ENCODE measurements at regions not wholly inside any gene's neighbourhood (a gene's known extent, or its start where the extent isn't known, plus 50 kb on each side); places are given as distances from the start of the nearest gene placed in this dataset.

DNA sequence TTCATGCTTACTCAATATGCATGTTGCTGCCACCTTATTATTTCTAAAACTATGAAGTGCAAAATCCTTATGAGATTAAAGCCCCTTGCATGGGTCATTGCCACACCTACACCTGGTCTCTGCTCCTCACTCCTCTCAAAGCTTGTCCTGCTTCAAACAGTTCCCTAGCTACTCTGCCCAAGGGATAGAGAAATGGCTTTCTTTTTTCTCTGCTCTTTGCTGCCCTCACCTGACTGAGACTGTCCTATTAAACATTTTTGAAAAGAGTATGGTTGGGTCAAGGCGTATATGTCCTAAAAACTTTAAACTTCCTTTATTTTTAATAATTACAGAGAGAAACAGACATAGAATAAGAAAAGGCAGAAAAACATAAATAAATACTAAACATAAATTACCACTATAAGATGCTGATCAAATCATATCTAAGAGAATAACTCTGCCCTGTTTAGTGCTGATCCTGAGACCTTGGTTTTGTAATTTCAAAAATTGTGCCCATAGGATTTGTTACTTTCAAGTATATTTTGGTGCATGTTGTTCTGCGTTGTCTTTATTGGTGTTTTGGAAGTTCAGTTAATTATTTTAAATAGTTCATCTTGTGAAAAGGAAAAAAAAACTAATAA, 704.9 kb upstream of the PABPC4L start:
- DNase-seq (ENCODE audit: extremely low spot score), result no peak
- TF ChIP-seq, protein P1, sequence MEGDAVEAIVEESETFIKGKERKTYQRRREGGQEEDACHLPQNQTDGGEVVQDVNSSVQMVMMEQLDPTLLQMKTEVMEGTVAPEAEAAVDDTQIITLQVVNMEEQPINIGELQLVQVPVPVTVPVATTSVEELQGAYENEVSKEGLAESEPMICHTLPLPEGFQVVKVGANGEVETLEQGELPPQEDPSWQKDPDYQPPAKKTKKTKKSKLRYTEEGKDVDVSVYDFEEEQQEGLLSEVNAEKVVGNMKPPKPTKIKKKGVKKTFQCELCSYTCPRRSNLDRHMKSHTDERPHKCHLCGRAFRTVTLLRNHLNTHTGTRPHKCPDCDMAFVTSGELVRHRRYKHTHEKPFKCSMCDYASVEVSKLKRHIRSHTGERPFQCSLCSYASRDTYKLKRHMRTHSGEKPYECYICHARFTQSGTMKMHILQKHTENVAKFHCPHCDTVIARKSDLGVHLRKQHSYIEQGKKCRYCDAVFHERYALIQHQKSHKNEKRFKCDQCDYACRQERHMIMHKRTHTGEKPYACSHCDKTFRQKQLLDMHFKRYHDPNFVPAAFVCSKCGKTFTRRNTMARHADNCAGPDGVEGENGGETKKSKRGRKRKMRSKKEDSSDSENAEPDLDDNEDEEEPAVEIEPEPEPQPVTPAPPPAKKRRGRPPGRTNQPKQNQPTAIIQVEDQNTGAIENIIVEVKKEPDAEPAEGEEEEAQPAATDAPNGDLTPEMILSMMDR (IDR thresholded peaks at IDR 0.05; ENCODE audit: control extremely low read depth, extremely low read depth, low read depth, missing control alignments), result peak; percentile 23
- POLR2A ChIA-PET, result no interaction called here
- CTCF ChIA-PET, result no interaction called here

DNA sequence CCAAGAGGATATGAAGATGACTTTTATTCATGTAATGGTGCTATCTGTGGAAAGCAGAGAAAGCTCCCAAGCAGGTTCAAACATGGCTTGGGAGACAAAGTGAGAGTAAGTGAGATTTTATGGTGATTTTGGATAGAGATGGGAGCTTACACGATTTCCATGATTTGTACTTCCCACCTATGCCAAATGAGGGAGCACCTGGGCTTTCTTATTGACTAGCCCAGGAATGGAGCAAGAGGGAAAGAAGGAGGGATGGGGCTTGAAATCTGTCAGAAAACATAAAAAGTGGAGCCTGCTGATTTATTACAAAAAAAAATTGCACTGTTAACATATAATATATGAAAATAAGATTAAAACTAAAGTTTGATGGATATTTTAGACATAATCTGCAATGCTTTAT, 703.5 kb upstream of the PABPC4L start:
- CTCF ChIA-PET, result no interaction called here
- POLR2A ChIA-PET, result no interaction called here
- TF ChIP-seq, protein P1 (IDR thresholded peaks at IDR 0.05; ENCODE audit: control extremely low read depth, extremely low read depth, low read depth, missing control alignments), result no peak
- DNase-seq (ENCODE audit: extremely low spot score), result no peak

DNA sequence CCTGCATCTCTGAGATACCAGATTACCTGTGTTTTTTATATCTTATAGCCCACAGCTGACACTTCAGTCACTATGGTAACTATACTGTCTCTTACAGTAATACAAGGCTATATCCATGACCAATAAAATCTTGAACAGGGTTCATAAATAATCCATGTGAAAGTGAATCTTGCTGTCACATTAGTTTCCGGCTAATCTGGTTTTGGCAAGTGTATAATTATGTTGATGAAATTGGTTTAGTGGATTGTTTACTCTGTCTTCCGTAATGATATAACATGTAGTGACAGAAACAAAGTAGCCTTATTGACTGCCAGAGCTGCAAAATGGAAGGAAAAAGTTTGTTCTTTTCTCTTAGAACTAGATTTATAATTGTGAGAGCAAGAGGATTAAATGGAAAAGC, 686.6 kb upstream of the PABPC4L start:
- POLR2A ChIA-PET, result no interaction called here
- TF ChIP-seq, protein P1 (IDR thresholded peaks at IDR 0.05; ENCODE audit: control extremely low read depth, extremely low read depth, low read depth, missing control alignments), result no peak
- no peak for DNase-seq (ENCODE audit: extremely low spot score)

DNA sequence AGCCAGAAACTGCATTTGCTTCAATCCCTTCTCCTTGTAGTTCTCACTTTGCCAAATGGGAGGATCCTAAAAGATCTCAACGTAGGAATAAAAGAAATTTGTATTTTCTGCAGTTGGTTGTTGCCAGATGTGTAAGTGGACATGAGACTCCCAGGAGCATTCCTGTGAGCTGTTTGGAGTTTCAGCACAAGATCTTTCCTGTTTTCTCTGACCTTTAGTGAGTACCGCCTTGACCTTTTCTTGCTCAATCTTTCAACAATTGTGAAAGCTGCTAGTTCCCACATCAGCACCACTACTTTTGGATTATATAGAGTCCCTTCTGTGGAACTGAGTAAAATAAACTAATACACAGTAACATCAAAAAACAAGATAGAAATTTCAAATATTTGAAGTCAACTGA, 683.8 kb upstream of the PABPC4L start:
- ChIA-PET POLR2A (no interaction called here), CTCF (no interaction called here)
- DNase-seq (ENCODE audit: extremely low spot score), result no peak
- TF ChIP-seq, protein P1 (IDR thresholded peaks at IDR 0.05; ENCODE audit: control extremely low read depth, extremely low read depth, low read depth, missing control alignments), result no peak

More for the DNA sequence above, 686.6 kb upstream of the PABPC4L start:
- CTCF ChIA-PET, result no interaction called here

DNA sequence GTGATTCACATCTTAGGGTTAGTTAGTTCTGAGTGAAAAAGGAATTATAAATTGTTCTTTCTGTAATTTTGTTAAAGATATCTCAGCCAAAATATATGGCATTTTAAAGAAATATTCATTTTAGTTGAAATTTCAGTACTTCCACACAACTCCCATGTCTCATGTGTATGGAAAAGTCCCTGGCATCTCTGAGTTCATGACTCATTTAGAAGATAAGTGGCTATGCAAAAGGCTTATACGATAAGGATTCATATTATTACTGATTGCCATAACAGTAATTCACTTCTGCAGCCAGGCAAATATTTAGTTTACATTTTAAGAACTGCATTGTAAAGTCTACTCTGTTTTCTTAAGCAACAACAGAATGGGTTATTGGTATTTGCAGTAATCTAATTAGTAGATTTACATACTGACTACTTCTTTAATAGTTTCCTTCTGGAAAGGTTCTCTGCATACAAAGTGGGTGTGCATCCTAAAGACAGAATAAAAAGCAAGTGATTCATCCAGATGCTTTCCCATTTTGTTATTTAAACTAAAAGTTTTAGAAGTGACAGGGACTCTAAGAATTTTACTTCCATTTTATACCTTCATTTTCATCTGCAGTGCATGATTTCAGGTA, 682.4 kb upstream of the PABPC4L start:
- DNase-seq (ENCODE audit: extremely low spot score), result no peak
- CTCF ChIA-PET, result interaction anchor here (1.2 kb wide), 1 partner anchor 26 kb away, joined by 4 read pairs; no protein-coding TSS in a partner anchor
- POLR2A ChIA-PET, result no interaction called here
- TF ChIP-seq, protein P1 (IDR thresholded peaks at IDR 0.05; ENCODE audit: control extremely low read depth, extremely low read depth, low read depth, missing control alignments), result no peak

DNA sequence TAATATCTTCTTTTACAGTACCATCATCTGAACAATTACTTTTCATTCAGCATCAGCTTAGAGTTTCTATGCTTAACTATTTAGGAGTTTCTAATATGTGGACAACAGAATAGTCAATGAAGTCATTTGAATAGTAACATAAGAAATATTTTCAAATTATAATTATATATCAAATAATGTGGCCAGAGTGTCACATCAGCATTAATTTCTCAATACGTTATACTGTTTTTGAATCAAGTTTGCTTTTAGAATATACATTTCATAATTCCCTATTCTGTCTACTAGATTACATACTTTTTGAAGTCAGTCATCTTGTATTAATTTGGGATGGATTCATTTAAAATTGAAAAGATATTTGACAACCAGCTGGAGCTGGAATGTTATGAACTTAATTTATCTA, 677.4 kb upstream of the PABPC4L start:
- POLR2A ChIA-PET, result no interaction called here
- TF ChIP-seq, protein P1 (IDR thresholded peaks at IDR 0.05; ENCODE audit: control extremely low read depth, extremely low read depth, low read depth, missing control alignments), result no peak
- no peak for DNase-seq (ENCODE audit: extremely low spot score)
- CTCF ChIA-PET, result no interaction called here
